Pancreas (tissue), 10 donors: ENCODE measurements at regions not wholly inside any gene's neighbourhood (a gene's known extent, or its start where the extent isn't known, plus 50 kb on each side); places are given as distances from the start of the nearest gene placed in this dataset.

Experiments
- ATAC-seq, 4 donors: fragments of 200-7000 bp; cut with Tn5 transposase; one replicate each; pipeline versions ENCODE4 v1.8.0 to v1.9.1; 2020; ENCODE audit warnings: mild to moderate bottlenecking in 4 of 4, moderate library complexity in 4 of 4
- DNase-seq, 6 donors: peaks; one replicate each; pipeline ENCODE4 v3.0.0-alpha.2; 2020
- FAIRE-seq: peaks from 2 replicates; lab custom pipeline; 2012; peaks lifted over from hg19 to GRCh38; lab: Jason Lieb, UNC
- H3K27ac ChIP-seq, 4 donors: fragments of 200-600 bp; sonication (generic); 1 replicate in 3 of 4; 2 replicates in 1 of 4; pipeline versions ENCODE4 v1.5.0 to v1.8.0; 2020
- H3K27me3 ChIP-seq, 4 donors: fragments of 200-600 bp; one replicate each; pipeline ENCODE4 v1.8.0; 2021
- H3K36me3 ChIP-seq, 3 donors: fragments of 200-600 bp; sonication (generic) in 1 of 3; one replicate each; pipeline versions ENCODE4 v1.5.0 to v1.8.0; 2020 to 2021
- H3K4me1 ChIP-seq, 3 donors: fragments of 200-600 bp; one replicate each; pipeline ENCODE4 v1.8.0; 2021
- H3K4me3 ChIP-seq, 4 donors: fragments of 200-600 bp; sonication (generic) in 2 of 4; one replicate each; pipeline versions ENCODE4 v1.5.0 to v1.8.0; 2020 to 2021
- H3K9me3 ChIP-seq, 4 donors: fragments of 200-600 bp; one replicate each; pipeline ENCODE4 v1.8.0; 2021
- WGBS, 2 donors: extraction: QIAGEN DNeasy Blood & Tissue Kit; methylation state at CpG; one replicate each; pipeline ENCODE4 v1.1.7; 2013; 5-methylcytosine and 5-hydroxymethylcytosine counted together
- intact Hi-C, 3 donors: fragments of 100-400 bp; cut with DNase I; formaldehyde crosslinking; loops; one replicate each; pipeline versions ENCODE4 v1.11.1 to v1.14.2; 2022
- TF ChIP-seq, protein P1 (sequence below), 4 donors: fragments of 200-600 bp; sonication (generic) in 3 of 4; IDR thresholded peaks; one replicate each; pipeline versions ENCODE4 v1.5.0 to v1.8.0; 2021; ENCODE audit warnings: antibody characterized with exemption in 4 of 4
- donor health status: healthy with polysubstance abuse.
- donor health status: DM: no; HTN: no; CAD: no; lungs with moderate emphysema.
- donor health status: DM: no; HTN: no; CAD: no.
- donor health status: control.
- donor health status: control.
- donor health status: Bipolar disorder and iron deficiency.
- donor health status: DM: yes; HTN: yes; CAD: no.
- donor health status: DM: no; HTN: no; CAD: no.
- donor health status: DM: no; HTN: no; CAD: no.
- donor health status: DM: yes; HTN: yes; CAD: no.

DNA sequence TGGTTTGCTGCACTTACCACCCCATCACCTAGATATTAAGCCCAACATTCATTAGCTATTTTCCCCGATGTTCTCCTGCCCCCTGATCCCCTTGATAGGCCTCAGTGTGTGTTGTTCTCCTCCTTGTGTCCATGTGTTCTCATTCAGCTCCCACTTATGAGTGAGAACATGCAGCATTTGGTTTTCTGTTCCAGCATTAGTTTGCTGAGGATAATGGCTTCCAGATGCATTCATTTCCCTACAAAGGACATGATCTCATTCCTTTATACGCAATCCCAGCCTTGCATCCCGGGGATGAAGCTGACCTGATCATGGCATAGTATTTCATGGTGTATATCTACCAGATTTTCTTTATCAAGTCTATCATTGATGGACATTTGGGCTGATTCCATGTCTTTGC, 99.0 kb upstream of the DCAF12L2 start:
- Histone ChIP-seq H3K27me3 (no peaks in the 10 kb centered on the region), H3K27ac (no peak overlapping the region), H3K4me3 (no peak overlapping the region), H3K4me1 (no peaks in the 10 kb centered on the region), H3K36me3 (no peaks in the 10 kb centered on the region), H3K9me3 (no peaks in the 10 kb centered on the region)
- intact Hi-C loops: no loop called here
- TF ChIP-seq, protein P1, sequence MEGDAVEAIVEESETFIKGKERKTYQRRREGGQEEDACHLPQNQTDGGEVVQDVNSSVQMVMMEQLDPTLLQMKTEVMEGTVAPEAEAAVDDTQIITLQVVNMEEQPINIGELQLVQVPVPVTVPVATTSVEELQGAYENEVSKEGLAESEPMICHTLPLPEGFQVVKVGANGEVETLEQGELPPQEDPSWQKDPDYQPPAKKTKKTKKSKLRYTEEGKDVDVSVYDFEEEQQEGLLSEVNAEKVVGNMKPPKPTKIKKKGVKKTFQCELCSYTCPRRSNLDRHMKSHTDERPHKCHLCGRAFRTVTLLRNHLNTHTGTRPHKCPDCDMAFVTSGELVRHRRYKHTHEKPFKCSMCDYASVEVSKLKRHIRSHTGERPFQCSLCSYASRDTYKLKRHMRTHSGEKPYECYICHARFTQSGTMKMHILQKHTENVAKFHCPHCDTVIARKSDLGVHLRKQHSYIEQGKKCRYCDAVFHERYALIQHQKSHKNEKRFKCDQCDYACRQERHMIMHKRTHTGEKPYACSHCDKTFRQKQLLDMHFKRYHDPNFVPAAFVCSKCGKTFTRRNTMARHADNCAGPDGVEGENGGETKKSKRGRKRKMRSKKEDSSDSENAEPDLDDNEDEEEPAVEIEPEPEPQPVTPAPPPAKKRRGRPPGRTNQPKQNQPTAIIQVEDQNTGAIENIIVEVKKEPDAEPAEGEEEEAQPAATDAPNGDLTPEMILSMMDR (IDR thresholded peaks at IDR 0.05): no peak
- FAIRE-seq (no peak), DNase-seq (no peak), ATAC-seq (no peak)
- WGBS, 2 donors: 42 to 45% methylated on average over 3 of the region's 3 CpGs

DNA sequence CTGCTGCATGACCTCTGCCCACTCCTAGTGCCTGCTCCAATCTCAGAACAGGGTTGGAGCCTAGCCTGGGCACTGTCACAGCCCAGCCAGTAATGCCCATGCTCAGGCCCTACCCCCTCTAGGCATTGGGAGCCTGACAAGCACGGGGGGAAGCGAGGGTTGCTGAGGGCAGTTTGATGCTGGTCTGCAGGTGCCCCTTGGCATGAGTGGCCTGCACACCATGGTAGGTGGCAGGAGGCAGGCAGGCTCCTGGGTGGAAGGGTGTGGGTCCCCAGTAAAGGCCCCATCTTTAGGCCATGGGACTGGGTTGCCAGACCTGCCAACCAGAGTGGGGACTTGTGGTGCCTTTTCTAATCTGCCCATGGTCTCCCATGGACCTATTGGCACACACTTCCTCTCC, 72.1 kb upstream of the DCAF12L2 start:
- FAIRE-seq: no peak
- Histone ChIP-seq H3K4me1 (no peaks in the 10 kb centered on the region), H3K27me3 (no peaks in the 10 kb centered on the region), H3K36me3 (no peaks in the 10 kb centered on the region), H3K4me3 (no peak overlapping the region), H3K9me3 (no peaks in the 10 kb centered on the region), H3K27ac (no peak overlapping the region)
- TF ChIP-seq, protein P1 (IDR thresholded peaks at IDR 0.05): no peak
- DNase-seq: peak in 1 of 6 donors; percentile 40
- no peak for ATAC-seq
- 62 to 67% methylated on average over 2 of the region's 2 CpGs for WGBS, 2 donors
- intact Hi-C loops: no loop called here

DNA sequence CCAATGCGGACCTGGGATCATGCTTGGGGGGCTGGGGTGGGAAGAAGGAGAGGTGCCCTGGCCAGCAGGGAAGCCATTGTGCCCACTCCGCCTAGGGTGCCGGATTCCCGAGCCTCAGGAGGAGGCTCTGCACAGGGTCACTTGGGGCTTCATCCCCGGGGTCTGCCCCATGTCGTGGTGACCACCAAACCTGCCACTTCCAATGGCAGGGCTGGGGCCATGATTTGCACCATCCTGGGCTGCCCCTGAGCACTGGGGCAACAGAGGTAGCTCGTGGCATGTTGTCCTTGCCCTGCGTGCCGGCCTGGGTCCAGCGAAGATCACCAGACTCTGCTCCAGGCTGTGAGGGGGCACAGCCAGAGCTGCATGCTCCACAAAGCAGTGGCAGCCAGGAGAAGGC, 71.4 kb upstream of the DCAF12L2 start:
- no peak for FAIRE-seq
- intact Hi-C loops: no loop called here
- Histone ChIP-seq H3K4me1 (no peaks in the 10 kb centered on the region), H3K4me3 (no peak overlapping the region), H3K9me3 (no peaks in the 10 kb centered on the region), H3K27ac (no peak overlapping the region), H3K36me3 (no peaks in the 10 kb centered on the region), H3K27me3 (no peaks in the 10 kb centered on the region)
- 72% methylated on average over 8 to 10 of the region's 10 CpGs for WGBS, 2 donors
- TF ChIP-seq, protein P1 (IDR thresholded peaks at IDR 0.05): no peak
- ATAC-seq: no peak
- DNase-seq: peak in 1 of 6 donors; percentile 58
